ENCODE measurements at regions not wholly inside any gene's neighbourhood (a gene's known extent, or its start where the extent isn't known, plus 50 kb on each side); places are given as distances from the start of the nearest gene placed in this dataset.

DNA sequence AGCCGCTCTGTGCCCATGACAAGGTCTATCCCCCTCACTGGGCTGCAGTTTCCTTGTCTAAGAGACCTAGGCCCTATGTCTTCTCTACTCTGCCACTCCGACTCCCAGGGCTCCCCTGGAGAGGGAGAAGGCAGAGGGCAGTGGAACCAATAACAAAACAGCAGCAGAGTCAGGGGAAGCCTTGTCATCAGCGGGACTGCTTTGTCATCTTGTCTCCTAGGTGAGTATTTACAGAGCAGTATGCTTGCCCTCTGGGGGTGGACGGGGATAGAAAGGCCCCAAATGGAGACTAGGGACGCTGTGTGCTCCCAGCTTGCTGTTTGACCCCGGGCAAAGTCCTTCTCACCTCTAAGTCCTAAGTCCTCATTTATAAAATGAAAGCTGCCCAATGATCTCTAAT, 318.5 kb downstream of the CDK5RAP2 start:
- no peaks in the 10 kb centered on the region for H4K20me1 ChIP-seq (ENCODE audit: insufficient read depth, low read length)
- peak overlapping the region in 1 of 7 donors; percentile 36 for H3K27ac Mint-ChIP-seq
- no peaks in the 10 kb centered on the region for H3K79me2 ChIP-seq (ENCODE audit: insufficient read depth, low read length)
- no peak overlapping the region for H3K4me2 ChIP-seq (replicated peaks; ENCODE audit: extremely low read depth, low read length, poor library complexity, severe bottlenecking)
- H3K4me3 ChIP-seq (replicated peaks in 1 of 3; ENCODE audit: low read depth in 2 of 3, low read length in 3 of 3): no peak overlapping the region
- no peaks in the 10 kb centered on the region for H3K36me3 Mint-ChIP-seq
- no peak for TF ChIP-seq CTCF (IDR thresholded peaks at IDR 0.05)
- no peaks in the 10 kb centered on the region for H3K36me3 ChIP-seq (replicated peaks in 1 of 2; ENCODE audit: control insufficient read depth in 1 of 2, insufficient read depth in 2 of 2, low read length in 2 of 2)
- no peaks in the 10 kb centered on the region for H3K9me3 ChIP-seq (replicated peaks in 1 of 2; ENCODE audit: control insufficient read depth in 1 of 2, insufficient read depth in 1 of 2, low read length in 2 of 2)
- peaks cover 0 to 6% (median 3%) of the 10 kb centered on the region in 3 donors for H3K27me3 Mint-ChIP-seq (ENCODE audit: low read depth in 3 of 3)
- H2AFZ ChIP-seq (ENCODE audit: insufficient read depth, low read depth, low read length, poor library complexity, severe bottlenecking): no peak overlapping the region
- peaks cover 0 to 3% (median 2%) of the 10 kb centered on the region in 7 donors for H3K9me3 Mint-ChIP-seq
- no peak overlapping the region for H3K4me3 Mint-ChIP-seq
- no peaks in the 10 kb centered on the region for H3K4me1 ChIP-seq (ENCODE audit: control insufficient read depth in 1 of 2, insufficient read depth in 2 of 2, low read length in 2 of 2)
- H3K27me3 ChIP-seq (ENCODE audit: control insufficient read depth in 2 of 2, insufficient read depth in 2 of 2, low read length in 2 of 2): no peaks in the 10 kb centered on the region
- WGBS (ENCODE audit: insufficient coverage): no CpG with 5 or more reads among the region's 6 CpGs
- H3K9ac ChIP-seq (ENCODE audit: insufficient read depth, low read length, poor library complexity, severe bottlenecking): no peak overlapping the region
- intact Hi-C loops (cut with micrococcal nuclease): no loop called here
- DNase-seq: no peak
- H3K4me1 Mint-ChIP-seq: no peaks in the 10 kb centered on the region
- no peak overlapping the region for H3K27ac ChIP-seq (ENCODE audit: low read depth in 1 of 2, low read length in 2 of 2)

DNA sequence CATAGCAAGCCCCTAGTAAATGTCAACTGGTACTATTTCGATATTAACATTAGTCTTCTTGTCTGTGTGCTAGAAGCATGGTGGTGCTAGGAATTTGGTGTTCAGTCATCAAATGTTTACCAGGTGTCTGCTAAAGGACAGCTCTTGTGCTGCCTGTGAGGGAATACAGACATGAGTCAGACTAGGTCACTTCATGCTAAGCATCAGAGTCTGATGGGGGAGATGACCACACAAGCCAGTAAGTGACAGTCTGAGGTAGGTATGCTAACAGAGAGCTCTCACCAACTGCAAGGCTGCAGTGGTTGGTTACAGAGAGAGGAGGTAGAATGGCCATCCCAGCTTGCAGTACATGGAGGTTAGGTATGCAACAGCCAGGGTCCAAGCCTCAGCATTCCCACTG, 320.9 kb downstream of the CDK5RAP2 start:
- Histone ChIP-seq H3K9ac (ENCODE audit: insufficient read depth, low read length, poor library complexity, severe bottlenecking) (no peak overlapping the region), H3K27me3 (ENCODE audit: control insufficient read depth in 2 of 2, insufficient read depth in 2 of 2, low read length in 2 of 2) (no peaks in the 10 kb centered on the region)
- intact Hi-C loops (cut with micrococcal nuclease): no loop called here

More for the DNA sequence above, 320.9 kb downstream of the CDK5RAP2 start:
- H3K4me1 ChIP-seq (ENCODE audit: control insufficient read depth in 1 of 2, insufficient read depth in 2 of 2, low read length in 2 of 2): no peaks in the 10 kb centered on the region
- Mint-ChIP-seq H3K27ac (no peak overlapping the region), H3K4me3 (no peak overlapping the region), H3K9me3 (peaks cover 0 to 4% (median 0%) of the 10 kb centered on the region in 7 donors), H3K36me3 (no peaks in the 10 kb centered on the region), H3K4me1 (no peaks in the 10 kb centered on the region), H3K27me3 (ENCODE audit: low read depth in 3 of 3) (peaks cover 2 to 4% (median 4%) of the 10 kb centered on the region in 3 donors)
- H3K27ac ChIP-seq (ENCODE audit: low read depth in 1 of 2, low read length in 2 of 2): no peak overlapping the region
- H3K36me3 ChIP-seq (replicated peaks in 1 of 2; ENCODE audit: control insufficient read depth in 1 of 2, insufficient read depth in 2 of 2, low read length in 2 of 2): no peaks in the 10 kb centered on the region
- no peak for TF ChIP-seq CTCF (IDR thresholded peaks at IDR 0.05)
- no peak overlapping the region for H3K4me2 ChIP-seq (replicated peaks; ENCODE audit: extremely low read depth, low read length, poor library complexity, severe bottlenecking)
- H3K9me3 ChIP-seq (replicated peaks in 1 of 2; ENCODE audit: control insufficient read depth in 1 of 2, insufficient read depth in 1 of 2, low read length in 2 of 2): no peaks in the 10 kb centered on the region
- no peaks in the 10 kb centered on the region for H4K20me1 ChIP-seq (ENCODE audit: insufficient read depth, low read length)
- DNase-seq: no peak
- H2AFZ ChIP-seq (ENCODE audit: insufficient read depth, low read depth, low read length, poor library complexity, severe bottlenecking): no peak overlapping the region
- no peaks in the 10 kb centered on the region for H3K79me2 ChIP-seq (ENCODE audit: insufficient read depth, low read length)
- no peak overlapping the region for H3K4me3 ChIP-seq (replicated peaks in 1 of 3; ENCODE audit: low read depth in 2 of 3, low read length in 3 of 3)
- no CpG with 5 or more reads among the region's 1 CpG for WGBS (ENCODE audit: insufficient coverage)

All from CD14-positive monocyte (primary cell).